ENCODE measurements at regions not wholly inside any gene's neighbourhood (a gene's known extent, or its start where the extent isn't known, plus 50 kb on each side); places are given as distances from the start of the nearest gene placed in this dataset.

DNA sequence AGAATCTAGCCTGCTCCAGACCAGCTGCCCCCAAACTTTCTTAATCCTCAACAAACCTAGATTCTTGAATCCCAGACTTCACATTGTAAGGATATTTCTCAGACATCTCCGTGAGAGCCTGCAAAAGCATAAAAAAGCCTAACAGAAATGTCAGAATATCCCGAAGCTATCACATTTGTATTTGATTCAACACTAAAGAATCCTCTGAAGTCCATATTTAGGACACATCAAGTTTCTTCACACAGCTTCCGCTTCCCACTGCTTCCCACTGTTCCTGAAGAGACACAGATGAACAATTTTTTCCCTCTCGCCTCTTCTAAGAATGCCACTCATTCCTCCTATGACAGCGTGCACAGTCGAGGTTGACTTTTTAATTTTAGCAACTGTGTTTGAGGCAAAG, 396.2 kb upstream of the IGFBP3 start:
- POLR2A ChIA-PET (ENCODE audit: partially characterized antibody) = no interaction called here
- Histone ChIP-seq H3K4me1 (replicated peaks in 1 of 4; ENCODE audit: control insufficient read depth in 3 of 4, insufficient read depth in 4 of 4, low read length in 3 of 4) (no peaks in the 10 kb centered on the region), H2BK20ac (ENCODE audit: low read length) (no peak overlapping the region), H3K9me3 (ENCODE audit: insufficient read depth in 2 of 2, low read depth in 1 of 2, low read length in 1 of 2) (no peaks in the 10 kb centered on the region), H2BK12ac (ENCODE audit: low read depth, low read length) (no peak overlapping the region), H3K23ac (ENCODE audit: insufficient read length) (no peak overlapping the region), H3K27me3 (replicated peaks in 1 of 4; ENCODE audit: control insufficient read depth in 3 of 4, extremely low read depth in 1 of 4, insufficient read depth in 3 of 4, low read length in 3 of 4) (no peaks in the 10 kb centered on the region), H3K4me2 (ENCODE audit: insufficient read depth in 1 of 2, low read depth in 2 of 2, low read length in 2 of 2) (no peak overlapping the region), H3K14ac (ENCODE audit: insufficient read length) (no peak overlapping the region), H2BK120ac (replicated peaks; ENCODE audit: low read depth, low read length) (no peak overlapping the region), H3K56ac (replicated peaks; ENCODE audit: insufficient read length, low read depth, low read length) (no peak overlapping the region), H2BK15ac (ENCODE audit: low read length) (no peak overlapping the region), H3K18ac (ENCODE audit: extremely low read depth, low read length) (no peak overlapping the region), H3K79me1 (ENCODE audit: low read depth, low read length) (no peaks in the 10 kb centered on the region), H2BK5ac (ENCODE audit: low read depth, low read length) (no peak overlapping the region), H3K4ac (replicated peaks; ENCODE audit: insufficient read length, low read depth, low read length) (no peak overlapping the region), H3K9ac (replicated peaks in 1 of 4; ENCODE audit: extremely low read depth in 1 of 4, low read depth in 3 of 4, low read length in 3 of 4) (no peak overlapping the region), H2AFZ (ENCODE audit: low read length) (no peak overlapping the region), H3K27ac (ENCODE audit: low read depth, low read length) (no peak overlapping the region), H2AK5ac (ENCODE audit: low read depth, low read length) (no peak overlapping the region), H3K4me3 (ENCODE audit: extremely low read depth in 1 of 4, insufficient read depth in 2 of 4, low read depth in 3 of 4, low read length in 4 of 4) (no peak overlapping the region), H3K79me2 (ENCODE audit: control insufficient read depth in 1 of 2, insufficient read depth in 2 of 2, low read length in 2 of 2) (no peaks in the 10 kb centered on the region), H3K36me3 (ENCODE audit: control insufficient read depth in 2 of 4, insufficient read depth in 4 of 4, low read length in 3 of 4) (no peaks in the 10 kb centered on the region), H4K20me1 (replicated peaks in 1 of 2; ENCODE audit: control insufficient read depth in 1 of 2, insufficient read depth in 2 of 2, low read length in 2 of 2) (no peaks in the 10 kb centered on the region), H4K8ac (ENCODE audit: extremely low read depth, insufficient read depth, low read length) (no peak overlapping the region), H4K91ac (replicated peaks; ENCODE audit: insufficient read length, low read length) (no peak overlapping the region), H3K23me2 (ENCODE audit: low read depth, low read length) (no peaks in the 10 kb centered on the region), H4K5ac (ENCODE audit: insufficient read length, low read depth, low read length) (no peak overlapping the region)
- WGBS, 2 experiments (ENCODE audit: extremely low coverage in 1 of 2, insufficient coverage in 1 of 2, insufficient read length in 1 of 2, insufficient replicate concordance in 2 of 2, low coverage in 1 of 2, low lambda C conversion rate in 2 of 2, missing lambda C conversion rate in 1 of 2) = 89% methylated on average over 6 of the region's 6 CpGs; no CpG with 5 or more reads in 1 of the 2 experiments
- DNase-seq (ENCODE audit: low read depth in 1 of 2, low spot score in 2 of 2) = no peak
- CTCF ChIA-PET (ENCODE audit: partially characterized antibody) = interaction anchor here (2.2 kb wide), 1 partner anchor 394 kb away, joined by 8 read pairs; no protein-coding TSS in a partner anchor
- FAIRE-seq = no peak
- TF ChIP-seq JUND (IDR thresholded peaks at IDR 0.05; ENCODE audit: low read length) = no peak
- no peak for TF ChIP-seq JUN (IDR thresholded peaks at IDR 0.05; ENCODE audit: low read depth, low read length)
- TF ChIP-seq CREB1 (IDR thresholded peaks at IDR 0.05) = no peak
- TF ChIP-seq BRCA1 (IDR thresholded peaks at IDR 0.05; ENCODE audit: low read depth, low read length) = no peak
- no peak for TF ChIP-seq POLR2A (IDR thresholded peaks at IDR 0.05; ENCODE audit: control extremely low read depth in 1 of 2, low read depth in 2 of 2, low read length in 2 of 2)
- TF ChIP-seq PHF8 (conservative IDR thresholded peaks at IDR 0.05; ENCODE audit: low read depth, low read length) = no peak
- TF ChIP-seq SIRT6 (IDR thresholded peaks at IDR 0.05; ENCODE audit: low read length) = no peak
- TF ChIP-seq BCL11A (IDR thresholded peaks at IDR 0.05; ENCODE audit: low read depth in 2 of 2, low read length in 2 of 2) = no peak
- no peak for TF ChIP-seq SP1 (IDR thresholded peaks at IDR 0.05; ENCODE audit: low read depth, low read length)
- TF ChIP-seq TEAD4 (IDR thresholded peaks at IDR 0.05; ENCODE audit: low read depth, low read length) = no peak
- TF ChIP-seq KDM4A (IDR thresholded peaks at IDR 0.05; ENCODE audit: low read depth, low read length, severe bottlenecking) = no peak
- no peak for TF ChIP-seq SUZ12 (IDR thresholded peaks at IDR 0.05; ENCODE audit: low read length)
- TF ChIP-seq TBP (IDR thresholded peaks at IDR 0.05; ENCODE audit: low read depth, low read length) = no peak

Measured in H1 (cell line).